ENCODE measurements at regions not wholly inside any gene's neighbourhood (a gene's known extent, or its start where the extent isn't known, plus 50 kb on each side); places are given as distances from the start of the nearest gene placed in this dataset.

DNA sequence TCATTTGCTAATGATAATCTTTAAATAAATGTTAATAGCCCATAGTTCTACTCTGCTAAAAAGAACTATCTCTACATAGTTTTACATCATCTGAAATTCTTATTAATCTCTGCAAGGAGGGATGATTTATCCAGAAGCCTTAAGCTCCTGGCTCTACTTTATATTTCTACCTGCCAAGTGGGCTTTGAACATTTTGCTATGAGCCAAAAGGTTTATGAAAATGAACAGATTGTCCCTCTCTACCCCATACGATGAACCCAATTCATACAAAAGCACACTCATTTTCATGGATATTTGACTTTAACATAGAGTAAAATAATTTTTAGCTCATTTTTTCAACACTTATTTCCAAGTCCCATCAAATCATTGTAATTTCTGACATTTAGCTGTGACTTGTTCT, 611.0 kb downstream of the NSUN3 start:
- DNase-seq (ENCODE audit: low read depth in 2 of 2, low spot score in 1 of 2) = no peak

DNA sequence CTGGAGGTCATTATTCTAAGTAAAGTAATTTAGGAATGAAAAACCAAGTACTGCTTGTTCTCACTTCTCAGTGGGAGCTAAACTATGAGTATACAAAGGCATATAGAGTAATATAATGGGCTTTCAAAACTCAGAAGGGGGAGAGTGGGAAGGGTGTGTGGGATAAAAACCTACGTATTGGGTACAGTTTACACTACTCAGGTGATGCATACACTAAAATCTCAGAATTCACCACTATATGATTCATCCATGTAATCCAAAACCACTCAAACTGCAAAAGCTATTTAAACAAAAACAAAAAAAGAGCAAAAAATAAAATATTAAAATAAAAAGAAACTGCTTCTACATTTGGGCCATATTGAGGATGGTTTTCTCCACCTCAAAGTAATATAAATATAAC, 623.3 kb downstream of the NSUN3 start:
- no peak for DNase-seq (ENCODE audit: low read depth in 2 of 2, low spot score in 1 of 2)

- DNase-seq (ENCODE audit: low read depth in 2 of 2, low spot score in 1 of 2) = no peak
Observed at GRCh38 chr3:94693997-94694640, 631.3 kb downstream of the NSUN3 start.

- no peak for DNase-seq (ENCODE audit: low read depth in 2 of 2, low spot score in 1 of 2)
Observed at GRCh38 chr3:94694894-94695293, 632.0 kb downstream of the NSUN3 start.

DNA sequence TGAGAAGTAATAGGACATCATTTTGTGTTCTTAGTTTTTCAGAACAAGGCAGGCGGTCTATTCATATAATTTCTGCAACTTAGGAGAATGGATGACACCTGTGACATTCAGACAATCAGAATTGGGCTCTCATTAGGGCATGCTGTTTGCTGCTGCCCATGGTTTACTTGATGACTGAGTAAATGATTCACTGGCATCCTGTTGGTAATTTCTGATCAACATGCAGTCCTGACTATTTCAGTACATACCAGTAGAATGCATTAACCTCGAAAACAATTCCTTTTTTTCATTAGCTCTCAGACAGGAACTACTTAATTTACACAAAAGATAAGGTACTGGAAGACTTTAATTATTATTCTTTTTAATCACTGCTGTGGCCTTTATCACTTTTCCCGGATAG, 641.6 kb downstream of the NSUN3 start:
- DNase-seq (ENCODE audit: low read depth in 2 of 2, low spot score in 1 of 2) = no peak

DNA sequence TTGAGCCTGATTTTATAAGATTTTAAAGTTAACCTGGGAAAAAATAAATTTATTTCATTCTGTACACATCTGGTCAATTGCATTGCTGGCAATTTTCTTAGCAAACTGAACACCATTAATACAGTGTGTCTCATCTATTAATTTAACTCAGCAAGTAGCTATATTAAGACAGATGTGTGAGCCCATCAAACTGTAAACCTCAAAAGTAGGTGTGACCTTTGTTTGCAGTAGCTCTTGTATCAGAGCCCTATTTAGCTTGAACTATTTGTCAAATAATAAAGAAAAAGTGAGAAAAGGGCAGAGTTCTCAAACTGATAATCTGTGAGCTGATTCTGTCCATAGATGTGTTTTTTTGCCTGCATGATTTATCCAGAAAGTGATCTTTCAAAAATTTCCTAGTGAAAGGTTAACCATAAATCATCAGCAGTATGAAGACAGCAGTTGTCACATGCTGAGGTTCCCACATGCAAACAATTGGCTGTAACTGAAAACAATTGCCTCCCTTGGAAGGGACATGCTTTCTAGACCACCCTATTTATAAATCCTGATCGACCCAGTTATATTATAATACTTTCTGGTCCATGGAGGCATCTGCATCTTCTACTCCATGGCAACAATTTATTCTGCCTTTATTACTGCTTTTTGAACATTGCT, 646.5 kb downstream of the NSUN3 start:
- no peak for DNase-seq (ENCODE audit: low read depth in 2 of 2, low spot score in 1 of 2)

DNA sequence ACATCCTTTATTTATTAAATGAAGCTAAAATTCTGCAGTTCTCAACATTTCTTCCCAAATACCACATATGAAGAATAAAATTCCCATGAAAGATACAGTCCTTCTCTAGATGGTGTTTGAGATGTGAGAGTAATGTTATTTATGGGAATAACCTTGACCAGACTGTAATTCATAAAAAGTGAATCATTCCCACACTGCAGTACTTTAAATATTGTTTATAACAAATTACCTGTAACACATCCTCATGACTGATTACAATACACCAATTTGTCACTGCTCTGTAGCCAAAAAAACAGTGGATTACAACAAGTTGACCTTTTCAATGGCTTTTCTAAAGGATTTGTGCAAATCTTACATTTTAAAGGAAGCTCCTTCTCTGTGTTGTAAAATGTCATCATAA, 651.3 kb downstream of the NSUN3 start:
- no peak for DNase-seq (ENCODE audit: low read depth in 2 of 2, low spot score in 1 of 2)

DNA sequence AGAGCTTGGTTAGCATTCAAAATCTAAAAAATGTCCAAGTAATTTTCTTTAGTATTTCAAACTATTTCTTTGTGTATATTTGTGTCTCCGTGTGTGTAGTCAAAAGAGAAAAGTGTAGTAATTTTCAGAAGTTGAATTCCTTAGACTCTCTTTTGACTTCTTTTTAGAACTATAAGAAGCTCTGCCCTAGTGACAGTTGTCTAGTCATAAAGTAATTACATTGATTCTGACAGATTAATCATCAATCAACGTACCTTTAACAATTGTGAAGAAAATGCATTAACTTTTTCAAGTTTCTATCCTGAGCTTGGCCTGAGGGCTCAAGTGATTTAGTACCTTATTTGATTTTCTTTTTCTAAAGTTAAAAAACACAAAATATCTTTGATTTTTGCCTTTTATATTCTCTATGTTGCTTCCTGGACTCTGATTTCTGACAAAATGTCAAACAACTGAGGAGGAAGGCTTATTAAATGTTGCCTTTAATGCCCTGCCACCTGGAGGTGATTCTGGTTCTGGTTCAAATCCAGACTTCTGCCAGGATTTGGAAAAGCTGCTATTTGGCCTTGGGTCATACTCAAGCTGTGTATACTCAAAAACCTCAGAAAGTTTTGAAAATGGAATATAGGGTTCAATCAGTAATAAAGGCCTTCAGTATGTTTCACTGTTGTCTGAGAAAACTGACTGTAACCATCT, 653.6 kb downstream of the NSUN3 start:
- DNase-seq (ENCODE audit: low read depth in 2 of 2, low spot score in 1 of 2) = no peak

DNA sequence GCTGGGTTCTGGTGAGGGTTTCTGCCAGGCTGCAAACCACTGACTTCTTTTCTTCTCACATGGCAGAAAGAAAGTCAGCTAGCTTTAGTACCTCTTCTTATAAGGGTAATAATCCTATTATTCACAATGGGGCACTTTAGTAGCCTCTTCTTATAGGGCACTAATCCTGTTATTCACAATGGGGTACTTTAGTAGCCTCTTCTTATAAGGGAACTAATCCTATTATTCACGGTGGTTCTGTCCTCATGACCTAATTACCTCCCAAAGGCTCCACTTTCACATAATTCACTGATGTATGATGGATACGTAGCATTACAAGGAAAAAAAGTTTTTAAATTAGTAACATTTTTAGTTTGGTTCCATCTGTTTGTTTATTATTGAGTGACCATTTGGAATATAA, 671.3 kb downstream of the NSUN3 start:
- no peak for DNase-seq (ENCODE audit: low read depth in 2 of 2, low spot score in 1 of 2)

GRCh38 chr3:94735354-94735753, 672.5 kb downstream of the NSUN3 start:
- no peak for DNase-seq (ENCODE audit: low read depth in 2 of 2, low spot score in 1 of 2)

DNA sequence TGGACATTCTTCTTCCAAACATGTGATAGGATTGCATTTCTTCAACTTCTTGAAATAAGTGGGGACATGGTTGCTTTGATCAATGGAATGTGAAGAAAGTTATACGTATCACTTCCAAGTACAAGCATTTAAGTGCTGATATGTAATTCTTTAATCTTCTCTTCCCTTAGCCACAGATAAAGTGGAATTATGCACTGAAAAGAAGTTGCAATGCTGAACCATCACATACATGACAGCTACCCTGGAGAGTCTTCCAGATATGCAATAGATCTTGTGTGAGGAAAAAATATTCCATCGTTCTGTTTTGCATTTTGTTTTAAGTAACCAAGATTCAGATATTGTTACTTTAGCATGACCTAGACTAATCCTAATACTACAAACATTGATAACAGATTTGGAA, 674.3 kb downstream of the NSUN3 start:
- no peak for DNase-seq (ENCODE audit: low read depth in 2 of 2, low spot score in 1 of 2)

DNA sequence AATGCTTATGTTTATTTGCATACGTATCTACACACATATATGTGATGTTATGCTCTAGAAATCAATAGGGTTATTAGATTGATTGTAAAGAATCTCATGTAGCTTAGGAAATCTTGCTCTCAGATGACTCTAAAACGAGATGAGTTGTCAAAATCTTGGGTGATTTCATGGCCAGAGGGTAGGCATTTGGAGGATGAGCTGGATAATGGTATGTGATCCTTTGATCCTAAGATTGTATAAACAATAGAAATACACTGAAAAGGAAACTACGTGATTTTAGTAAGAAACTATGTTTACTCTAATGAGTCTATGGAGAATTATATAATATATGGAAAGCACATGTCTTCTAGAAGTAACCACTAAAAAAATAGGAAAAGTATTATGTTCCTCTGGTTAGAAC, 676.6 kb downstream of the NSUN3 start:
- DNase-seq (ENCODE audit: low read depth in 2 of 2, low spot score in 1 of 2) = no peak

DNA sequence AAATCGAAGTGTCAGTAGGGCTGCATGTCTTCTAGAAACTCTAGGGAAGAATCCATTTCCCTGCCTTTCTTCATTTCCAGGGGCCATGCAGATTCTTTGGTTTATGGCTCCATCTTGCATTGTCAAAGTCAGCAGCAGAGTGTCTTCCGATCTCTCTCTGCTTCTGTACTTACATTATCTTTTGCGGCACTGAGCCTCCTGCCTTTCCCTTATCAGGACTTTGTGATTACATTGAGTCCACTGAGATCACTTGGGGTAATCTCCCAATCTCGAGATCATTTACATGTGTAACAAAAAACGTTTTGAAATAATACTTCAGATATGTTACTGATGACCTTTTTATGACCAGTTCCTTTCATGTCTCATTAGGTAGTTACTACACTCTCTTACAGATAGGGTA, 695.9 kb downstream of the NSUN3 start:
- DNase-seq (ENCODE audit: low read depth in 2 of 2, low spot score in 1 of 2) = no peak

DNA sequence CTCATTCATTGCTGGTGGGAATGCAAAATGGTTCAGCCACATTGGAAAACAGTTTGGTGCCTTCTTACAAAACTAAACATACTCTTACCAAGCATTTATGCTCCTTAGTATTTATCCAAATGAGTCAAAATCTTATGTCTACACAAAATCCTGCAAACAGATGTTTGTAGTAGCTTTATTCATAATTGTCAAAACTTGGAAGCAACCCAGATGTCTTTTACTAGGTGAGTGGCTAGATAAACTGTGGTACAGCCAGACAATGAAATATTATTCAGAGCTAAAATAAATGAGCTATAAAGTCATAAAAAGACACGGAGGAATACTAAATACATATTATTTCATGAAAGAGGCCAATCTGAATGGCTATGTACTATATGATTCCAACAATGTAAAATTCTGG, 709.5 kb downstream of the NSUN3 start:
- DNase-seq (ENCODE audit: low read depth in 2 of 2, low spot score in 1 of 2) = no peak

DNA sequence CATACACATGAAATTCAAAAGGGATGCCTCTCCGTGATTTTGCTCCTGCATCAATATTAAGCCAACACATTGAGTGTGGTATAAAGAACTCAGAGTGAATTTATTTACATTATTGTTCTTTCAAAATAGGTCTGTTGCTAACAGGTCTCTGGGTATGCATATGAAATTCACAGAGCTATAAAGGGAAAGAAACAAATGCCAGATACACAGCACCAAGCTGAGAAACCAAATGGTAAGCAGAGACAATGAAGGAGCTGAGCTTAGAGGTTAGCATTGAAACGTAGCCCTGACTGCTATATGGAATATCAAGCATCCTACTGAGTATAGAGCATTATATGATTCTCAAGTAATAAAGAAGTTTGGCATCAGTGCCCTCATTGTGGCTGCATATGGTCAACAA, 712.9 kb downstream of the NSUN3 start:
- DNase-seq (ENCODE audit: low read depth in 2 of 2, low spot score in 1 of 2) = no peak

- DNase-seq (ENCODE audit: low read depth in 2 of 2, low spot score in 1 of 2) = no peak
Observed at GRCh38 chr3:94776401-94776915, 713.6 kb downstream of the NSUN3 start.

DNA sequence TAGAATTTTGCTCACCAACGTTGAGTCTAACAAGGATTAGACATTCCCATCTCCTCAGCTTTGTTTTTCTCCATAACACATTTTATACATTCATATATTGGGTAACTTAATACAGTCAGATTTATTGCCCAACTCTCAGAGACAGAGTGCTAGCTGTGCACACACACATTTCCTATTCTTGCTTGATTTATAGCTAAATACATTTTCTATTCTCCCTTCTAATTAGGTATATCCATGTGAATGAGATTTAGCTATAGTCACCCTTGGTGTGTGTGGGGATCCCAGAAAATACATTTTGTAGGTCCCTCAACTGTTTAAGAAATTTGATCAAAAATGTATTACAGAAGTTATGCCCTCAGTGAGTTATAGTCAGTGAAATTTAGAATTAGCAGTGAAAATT, 715.4 kb downstream of the NSUN3 start:
- no peak for DNase-seq (ENCODE audit: low read depth in 2 of 2, low spot score in 1 of 2)

DNA sequence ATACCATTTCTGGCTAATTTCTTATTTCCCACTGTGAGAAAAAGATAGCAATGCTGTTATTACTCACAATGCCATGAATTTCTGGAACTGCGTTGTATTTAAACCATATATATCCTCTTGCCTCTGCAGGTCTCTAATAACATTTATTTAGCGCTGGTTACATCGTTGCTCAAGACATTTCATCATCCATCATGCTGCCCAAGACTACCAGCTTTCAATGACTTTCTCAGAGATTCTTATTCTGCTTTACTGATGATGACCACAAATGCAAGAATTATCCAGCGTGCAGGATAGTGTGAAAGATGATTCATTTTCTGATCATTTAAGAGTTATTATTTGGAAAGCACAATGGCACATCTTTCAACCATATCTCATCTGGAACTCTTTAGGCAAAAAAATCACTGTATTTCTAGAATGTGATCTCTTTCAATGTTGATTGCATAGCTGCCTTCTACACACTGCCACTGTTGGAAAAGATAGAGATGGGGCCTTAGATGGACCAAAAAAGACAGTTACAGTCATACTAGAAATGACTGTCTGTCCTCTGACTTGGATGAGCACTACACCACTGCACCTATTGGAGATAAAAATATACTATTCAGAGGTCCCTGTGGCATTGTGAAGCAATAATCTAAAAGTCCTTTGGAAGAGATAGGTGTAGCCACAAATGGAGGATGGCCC, 716.1 kb downstream of the NSUN3 start:
- no peak for DNase-seq (ENCODE audit: low read depth in 2 of 2, low spot score in 1 of 2)

GRCh38 chr3:94779699-94780098, 716.8 kb downstream of the NSUN3 start:
- DNase-seq (ENCODE audit: low read depth in 2 of 2, low spot score in 1 of 2) = no peak

GRCh38 chr3:94784274-94784673, 721.4 kb downstream of the NSUN3 start:
- DNase-seq (ENCODE audit: low read depth in 2 of 2, low spot score in 1 of 2) = no peak

DNA sequence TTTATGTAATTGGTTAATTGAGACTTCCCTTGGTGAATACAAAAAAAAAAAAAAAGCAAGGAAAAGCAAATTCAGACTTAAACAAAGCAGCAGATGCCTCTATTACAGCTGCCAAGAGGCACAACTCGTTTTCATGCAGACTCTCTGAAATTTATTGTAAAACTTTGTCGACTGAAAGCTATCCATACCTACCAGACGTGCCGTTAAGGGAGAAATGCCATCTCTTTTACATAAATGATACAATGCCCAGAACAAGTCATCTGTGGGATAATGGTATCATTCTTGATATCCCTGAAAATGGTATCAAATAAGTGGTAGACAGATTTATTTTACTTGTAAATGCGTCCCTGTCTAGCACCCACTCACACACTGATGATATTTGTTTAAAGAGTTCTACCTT, 724.2 kb downstream of the NSUN3 start:
- DNase-seq (ENCODE audit: low read depth in 2 of 2, low spot score in 1 of 2) = no peak

DNA sequence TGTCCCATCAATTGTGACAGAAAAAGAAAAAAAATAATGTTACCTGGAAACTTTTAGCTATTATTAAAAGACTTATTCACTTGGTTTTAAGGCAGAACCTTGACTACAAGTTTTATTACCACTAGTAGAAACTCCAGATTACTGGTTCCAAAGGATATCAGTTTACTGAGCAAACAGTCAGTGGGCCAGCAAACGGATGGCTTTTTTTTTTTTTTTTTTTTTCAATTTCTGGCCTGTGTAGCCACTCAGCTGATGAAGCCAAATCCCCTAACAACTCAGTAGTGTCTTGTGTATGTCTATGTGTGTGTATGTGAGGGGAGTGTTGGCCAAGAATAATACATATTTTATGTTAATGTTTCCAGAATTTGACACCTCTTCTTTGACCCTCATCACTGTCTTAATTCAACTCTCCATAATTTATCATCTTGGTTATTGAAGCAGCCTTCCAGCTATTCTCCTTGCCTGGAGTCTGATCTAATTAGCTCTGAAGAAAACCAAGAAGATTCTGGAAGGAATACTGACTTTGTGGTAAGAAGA, 724.9 kb downstream of the NSUN3 start:
- DNase-seq (ENCODE audit: low read depth in 2 of 2, low spot score in 1 of 2) = no peak

Data from stimulated activated CD8-positive, alpha-beta memory T cell treated with anti-CD3 and anti-CD28 coated beads, Interleukin-4, amount 100 ng/mL, for 1 hour (primary cell).